ENCODE measurements at regions not wholly inside any gene's neighbourhood (a gene's known extent, or its start where the extent isn't known, plus 50 kb on each side); places are given as distances from the start of the nearest gene placed in this dataset.

GRCh38 chr7:68433462-68434070 lies 1164.7 kb upstream of the AUTS2 start:
- DNase-seq (ENCODE audit: low read depth): no peak

- DNase-seq (ENCODE audit: low read depth): no peak
Measured at GRCh38 chr7:68434857-68435256, 1163.4 kb upstream of the AUTS2 start.

DNA sequence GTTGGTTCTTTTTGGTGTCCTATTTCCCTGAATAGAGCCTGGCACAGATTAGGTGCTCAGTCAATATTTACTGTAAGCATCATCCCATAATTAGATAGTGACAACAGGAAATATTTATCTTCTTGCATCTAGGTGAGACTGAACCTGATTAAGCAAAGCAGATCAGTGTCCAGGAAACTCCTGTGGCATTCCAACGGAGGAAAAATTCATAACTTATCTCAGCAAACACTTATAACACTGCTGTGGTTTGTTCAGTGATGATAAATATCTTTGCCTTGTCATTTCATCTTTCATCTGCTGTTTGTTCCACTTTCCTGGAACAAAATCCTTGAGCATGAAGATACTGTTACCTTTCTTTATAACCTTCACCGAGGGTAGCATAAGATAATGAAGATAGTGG lies 1160.3 kb upstream of the AUTS2 start:
- no peak for DNase-seq (ENCODE audit: low read depth)

GRCh38 chr7:68438811-68439210 lies 1159.5 kb upstream of the AUTS2 start:
- DNase-seq (ENCODE audit: low read depth): no peak

GRCh38 chr7:68439897-68440296 lies 1158.4 kb upstream of the AUTS2 start:
- DNase-seq (ENCODE audit: low read depth): no peak

GRCh38 chr7:68440866-68441265 lies 1157.4 kb upstream of the AUTS2 start:
- DNase-seq (ENCODE audit: low read depth): no peak

DNA sequence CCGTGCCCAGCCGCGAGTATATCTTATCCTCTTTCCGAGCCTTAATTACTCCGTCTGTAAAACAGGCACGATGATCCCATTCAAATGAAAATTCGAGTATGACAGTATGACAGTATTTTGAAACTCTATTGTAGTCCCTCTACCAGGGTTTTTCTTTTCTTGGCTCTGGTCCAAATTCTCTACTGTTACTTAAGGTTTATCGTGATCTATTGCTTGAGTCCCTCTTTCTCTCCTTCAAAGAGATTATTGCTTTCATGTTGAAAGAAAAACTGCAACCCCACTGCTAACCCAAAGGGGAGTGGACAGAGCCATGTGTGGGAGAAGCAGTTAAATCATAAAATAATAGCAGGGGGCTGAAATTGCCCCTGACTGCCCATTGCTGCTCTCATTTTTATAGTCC lies 1156.6 kb upstream of the AUTS2 start:
- DNase-seq (ENCODE audit: low read depth): no peak

- DNase-seq (ENCODE audit: low read depth): no peak
Measured at GRCh38 chr7:68442931-68443631, 1155.2 kb upstream of the AUTS2 start.

DNA sequence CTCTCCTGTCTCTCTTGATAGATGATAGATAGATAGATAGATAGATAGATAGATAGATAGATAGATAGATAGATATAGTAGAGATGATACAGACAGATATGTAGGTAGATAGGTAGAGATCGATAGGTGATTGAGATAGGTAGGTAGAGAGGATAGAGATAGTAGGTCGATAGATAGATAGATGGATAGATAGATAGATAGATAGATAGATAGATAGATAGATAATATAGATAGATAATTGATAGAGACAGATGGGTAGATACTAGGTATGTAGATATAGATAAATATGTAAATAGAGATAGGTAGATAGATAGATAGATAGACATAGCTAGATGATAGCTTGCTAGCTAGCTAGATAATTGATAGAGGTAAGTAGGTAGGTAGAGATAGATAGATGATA lies 1154.2 kb upstream of the AUTS2 start:
- DNase-seq (ENCODE audit: low read depth): no peak

- DNase-seq (ENCODE audit: low read depth): no peak
Measured at GRCh38 chr7:68444956-68445355, 1153.3 kb upstream of the AUTS2 start.

DNA sequence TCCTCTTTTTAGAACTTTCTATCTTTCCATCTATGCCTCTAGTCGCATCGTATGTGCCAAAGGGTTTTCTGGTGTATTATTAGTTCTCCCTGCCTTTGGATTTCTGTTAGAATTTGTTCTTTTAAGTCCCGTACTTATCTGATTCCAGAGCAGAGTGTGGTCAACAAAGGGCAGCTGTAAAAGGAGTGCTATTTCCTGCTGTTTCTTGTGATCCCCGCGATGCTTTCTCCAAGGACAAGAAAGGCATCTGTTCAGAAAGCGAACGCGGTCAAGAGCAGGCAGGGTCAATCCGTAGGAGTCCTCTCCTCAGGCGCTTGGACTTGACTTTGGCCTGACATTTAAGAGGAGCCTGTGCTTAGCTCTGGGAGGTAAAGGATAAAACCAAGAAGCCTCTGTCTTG lies 1152.1 kb upstream of the AUTS2 start:
- DNase-seq (ENCODE audit: low read depth): no peak

DNA sequence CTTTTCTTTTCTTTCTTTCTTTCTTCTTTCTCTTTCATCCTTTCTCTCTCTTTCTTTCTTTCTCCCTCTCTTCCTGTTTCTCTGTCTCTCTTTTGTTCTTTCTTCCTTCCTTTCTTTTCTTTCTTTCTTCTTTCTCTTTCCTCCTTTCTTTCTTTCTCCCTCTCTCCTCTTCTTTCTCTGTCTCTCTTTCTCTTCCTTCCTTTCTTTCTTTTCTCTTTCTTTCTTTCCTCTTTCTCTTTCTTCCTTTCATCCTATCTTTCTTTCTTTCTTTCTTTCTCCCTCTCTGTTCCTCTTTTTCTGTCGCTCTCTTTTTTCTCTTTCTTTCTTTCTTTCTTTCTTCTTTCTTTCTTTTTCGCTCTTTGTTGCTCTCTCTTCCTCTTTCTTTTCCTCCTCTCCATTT lies 1149.2 kb upstream of the AUTS2 start:
- DNase-seq (ENCODE audit: low read depth): no peak

- no peak for DNase-seq (ENCODE audit: low read depth)
Measured at GRCh38 chr7:68449816-68450215, 1148.5 kb upstream of the AUTS2 start.

DNA sequence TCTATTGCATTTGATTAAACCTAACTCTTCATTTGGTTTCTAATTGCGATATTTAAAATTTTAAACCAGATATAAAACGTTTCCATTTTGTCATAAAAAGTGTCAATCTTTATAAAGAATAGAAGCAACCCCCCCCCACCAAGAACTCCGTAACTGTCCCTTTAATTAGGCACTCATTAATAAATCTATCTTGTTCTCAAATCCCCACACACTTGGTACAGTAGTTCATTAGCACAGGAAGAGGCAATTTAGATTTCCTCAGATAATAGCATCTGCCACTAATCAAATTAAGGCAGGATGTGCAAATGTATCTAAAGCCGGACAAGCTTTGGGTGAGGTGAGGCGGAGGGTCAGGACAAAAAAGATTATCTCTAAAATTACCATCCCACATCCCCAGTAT lies 1143.3 kb upstream of the AUTS2 start:
- DNase-seq (ENCODE audit: low read depth): no peak

- no peak for DNase-seq (ENCODE audit: low read depth)
Measured at GRCh38 chr7:68456469-68456868, 1141.8 kb upstream of the AUTS2 start.

DNA sequence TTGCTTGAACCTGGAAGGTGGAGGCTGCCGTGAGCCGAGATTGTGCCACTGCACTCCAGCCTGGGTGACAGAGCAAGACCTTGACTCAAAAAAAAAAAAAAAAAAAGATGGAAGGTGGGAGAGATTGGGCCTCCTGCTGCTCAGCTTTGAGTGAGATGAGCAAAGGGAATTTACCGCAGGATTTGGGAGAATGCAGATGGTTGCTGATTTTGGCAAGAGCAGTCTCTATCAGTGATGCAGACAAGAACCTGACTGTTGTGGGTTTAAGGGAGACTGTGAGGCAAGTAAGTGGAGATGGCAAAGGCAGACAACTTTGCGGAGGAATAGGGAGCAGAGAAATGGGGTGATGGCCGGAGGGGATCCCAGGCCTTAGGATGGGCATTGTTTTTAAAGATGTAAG lies 1140.8 kb upstream of the AUTS2 start:
- no peak for DNase-seq (ENCODE audit: low read depth)

DNA sequence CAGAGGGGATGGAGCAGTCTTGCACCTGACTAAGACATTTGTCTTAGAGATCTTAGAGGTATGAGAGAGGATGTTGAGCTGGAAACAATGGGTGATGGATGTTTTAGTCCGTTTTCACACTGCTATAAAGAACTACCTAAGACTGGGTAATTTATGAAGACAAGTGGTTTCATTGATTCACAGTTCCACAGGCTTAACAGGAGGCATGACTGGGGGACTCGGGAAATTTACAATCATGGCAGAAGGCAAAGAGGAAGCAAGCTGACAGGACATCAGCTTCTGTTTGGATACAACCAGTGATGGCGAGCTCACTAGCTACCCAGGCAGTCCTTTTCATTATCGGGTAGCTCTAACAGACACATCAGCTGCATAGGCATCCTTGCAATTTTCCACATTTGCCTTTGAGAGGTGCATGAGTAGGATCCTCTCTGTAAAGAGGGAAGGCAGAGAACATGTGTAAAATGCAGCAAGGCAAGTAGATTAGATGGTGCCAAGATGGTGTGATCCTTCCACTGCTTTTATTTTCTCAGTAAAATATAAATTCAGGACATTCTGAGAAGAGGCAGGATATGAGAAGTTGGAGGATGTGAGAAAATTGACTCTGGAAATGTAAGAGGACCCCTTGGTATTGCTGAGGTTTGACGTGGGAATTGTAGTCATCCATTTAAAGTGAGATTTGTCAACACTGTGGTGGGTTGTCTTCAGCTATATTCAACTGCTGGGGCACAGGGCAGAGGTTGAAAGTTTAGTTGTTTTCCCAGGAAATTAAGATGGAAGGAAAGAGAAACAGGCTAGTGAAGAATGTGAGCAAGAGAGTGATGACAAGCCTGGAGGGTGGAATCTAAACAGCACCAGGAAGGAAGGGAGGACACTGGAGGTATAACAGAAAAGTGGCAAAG lies 1140.0 kb upstream of the AUTS2 start:
- no peak for DNase-seq (ENCODE audit: low read depth)

GRCh38 chr7:68461430-68461829 lies 1136.8 kb upstream of the AUTS2 start:
- DNase-seq (ENCODE audit: low read depth): no peak

DNA sequence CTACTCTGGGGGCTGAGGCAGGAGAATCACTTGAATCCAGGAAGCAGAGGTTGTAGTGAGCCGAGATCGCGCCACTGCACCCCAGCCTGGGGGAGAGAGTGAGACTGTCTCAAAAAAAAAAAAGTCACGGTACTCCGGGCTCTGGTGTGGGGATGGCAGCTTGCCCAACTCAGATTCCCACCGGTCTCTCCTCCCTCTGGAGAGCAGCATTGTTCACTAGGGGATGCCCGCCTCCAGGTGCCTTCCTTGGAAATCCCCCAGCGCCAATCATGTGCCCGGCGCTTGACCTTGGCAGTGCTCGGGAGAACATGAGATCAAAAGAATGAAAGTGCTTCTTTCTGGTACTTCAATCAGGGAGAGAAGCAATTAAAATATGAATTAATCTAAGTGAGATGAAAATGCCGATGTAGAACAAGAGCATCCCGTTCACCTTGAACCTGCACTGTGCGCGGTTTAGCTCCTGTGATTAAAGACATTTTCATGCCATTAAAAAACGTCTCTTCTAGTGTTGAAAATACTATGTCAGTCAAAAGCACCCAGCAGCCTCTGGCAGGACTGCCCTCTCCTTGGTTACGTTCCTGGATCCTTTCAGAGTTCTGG lies 1127.3 kb upstream of the AUTS2 start:
- no peak for DNase-seq (ENCODE audit: low read depth)

GRCh38 chr7:68472688-68473087 lies 1125.6 kb upstream of the AUTS2 start:
- DNase-seq (ENCODE audit: low read depth): no peak

DNA sequence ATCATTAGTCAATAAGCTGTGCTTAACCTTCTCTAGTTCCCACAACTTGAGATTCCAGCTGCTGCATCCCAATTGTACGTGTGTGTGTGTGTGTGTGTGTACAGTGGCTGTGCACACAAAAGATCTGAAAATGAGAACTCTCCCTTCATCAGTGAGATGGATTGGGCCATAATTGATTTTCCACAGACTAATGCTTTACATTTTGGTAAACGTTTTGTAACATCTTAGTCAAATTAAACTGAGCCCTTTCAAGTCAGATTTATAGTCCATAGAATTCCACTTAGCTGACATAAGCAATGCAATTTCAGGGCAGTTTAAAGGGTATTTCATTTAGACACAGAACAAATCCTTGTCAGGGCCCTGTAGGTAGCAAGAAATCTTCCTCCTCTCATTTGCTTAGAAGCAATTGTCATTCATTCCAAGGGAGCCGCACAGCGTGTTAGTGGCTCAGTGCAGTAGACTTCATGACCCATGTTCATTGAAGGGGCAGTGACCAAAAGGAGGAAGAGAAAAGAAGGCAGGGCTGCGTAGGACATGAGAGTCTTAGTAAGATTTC lies 1123.5 kb upstream of the AUTS2 start:
- DNase-seq (ENCODE audit: low read depth): no peak

- no peak for DNase-seq (ENCODE audit: low read depth)
Measured at GRCh38 chr7:68476966-68477365, 1121.3 kb upstream of the AUTS2 start.
